ENCODE measurements at regions not wholly inside any gene's neighbourhood (a gene's known extent, or its start where the extent isn't known, plus 50 kb on each side); places are given as distances from the start of the nearest gene placed in this dataset.
A peak's percentile ranks its signal among the peaks of the same experiment; 100 is the strongest.

DNA sequence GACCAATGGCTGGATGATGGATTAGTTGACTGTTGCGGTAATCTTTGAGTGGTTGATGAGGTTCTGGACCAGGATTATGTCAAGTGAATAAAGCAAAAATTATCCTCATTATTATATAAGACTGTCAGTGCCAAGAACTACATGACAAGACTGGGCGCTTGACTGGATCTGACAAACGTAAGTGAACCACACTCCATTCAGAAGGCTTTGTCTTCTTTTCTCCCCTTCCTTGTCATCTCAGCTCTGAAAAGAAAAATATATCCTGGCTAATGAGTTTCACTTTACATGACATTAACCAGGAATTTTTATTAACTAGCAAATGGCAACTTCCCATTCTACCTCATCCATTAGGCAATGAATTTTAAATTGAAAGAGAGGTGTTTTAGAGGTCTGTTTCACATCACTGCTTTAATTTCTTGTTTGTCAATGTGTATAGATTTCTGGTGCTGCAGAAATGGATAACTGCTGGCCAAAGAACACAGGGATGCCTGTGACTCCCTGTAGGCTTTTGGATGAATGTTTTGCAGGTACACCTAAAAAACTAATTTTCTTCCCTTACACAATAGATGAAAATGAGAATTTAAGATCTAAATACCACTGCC lies 150.1 kb downstream of the ELOVL4 start:
- H3K27me3 Mint-ChIP-seq, result no peaks in the 10 kb centered on the region
- no peak overlapping the region for H3K27ac Mint-ChIP-seq
- H3K4me1 Mint-ChIP-seq, result no peaks in the 10 kb centered on the region
- H3K9me3 Mint-ChIP-seq, result peaks cover 0 to 1% (median 0%) of the 10 kb centered on the region in 3 donors
- no peaks in the 10 kb centered on the region for H3K36me3 Mint-ChIP-seq
- H3K4me3 Mint-ChIP-seq, result no peak overlapping the region

GRCh38 chr6:79796197-79796596 lies 151.2 kb downstream of the ELOVL4 start:
- no peak overlapping the region for H3K27ac Mint-ChIP-seq
- no peak overlapping the region for H3K4me3 Mint-ChIP-seq
- no peaks in the 10 kb centered on the region for H3K4me1 Mint-ChIP-seq
- peaks cover 0 to 1% (median 0%) of the 10 kb centered on the region in 3 donors for H3K9me3 Mint-ChIP-seq
- no peaks in the 10 kb centered on the region for H3K36me3 Mint-ChIP-seq
- no peaks in the 10 kb centered on the region for H3K27me3 Mint-ChIP-seq

- peaks cover 0 to 1% (median 0%) of the 10 kb centered on the region in 3 donors for H3K9me3 Mint-ChIP-seq
- H3K4me1 Mint-ChIP-seq, result no peaks in the 10 kb centered on the region
- H3K27ac Mint-ChIP-seq, result no peak overlapping the region
- peaks cover 1% of the 10 kb centered on the region for H3K27me3 Mint-ChIP-seq
- H3K36me3 Mint-ChIP-seq, result peaks cover 1% of the 10 kb centered on the region
- no peak overlapping the region for H3K4me3 Mint-ChIP-seq
Observed at GRCh38 chr6:79789896-79790295, 157.5 kb downstream of the ELOVL4 start.

GRCh38 chr6:79788756-79789155 lies 157.6 kb downstream of the SH3BGRL2 start:
- Mint-ChIP-seq H3K27me3 (peaks cover 1% of the 10 kb centered on the region), H3K9me3 (peaks cover 0 to 1% (median 0%) of the 10 kb centered on the region in 3 donors), H3K36me3 (peaks cover 1% of the 10 kb centered on the region), H3K27ac (no peak overlapping the region), H3K4me3 (no peak overlapping the region), H3K4me1 (no peaks in the 10 kb centered on the region)

GRCh38 chr6:79787626-79788025 lies 156.5 kb downstream of the SH3BGRL2 start:
- no peak overlapping the region for H3K27ac Mint-ChIP-seq

GRCh38 chr6:79784395-79784753 lies 153.2 kb downstream of the SH3BGRL2 start:
- no peaks in the 10 kb centered on the region for H3K4me1 Mint-ChIP-seq
- H3K27me3 Mint-ChIP-seq, result no peaks in the 10 kb centered on the region
- H3K36me3 Mint-ChIP-seq, result no peaks in the 10 kb centered on the region
- H3K27ac Mint-ChIP-seq, result no peak overlapping the region
- no peaks in the 10 kb centered on the region for H3K9me3 Mint-ChIP-seq
- H3K4me3 Mint-ChIP-seq, result no peak overlapping the region

More at GRCh38 chr6:79787626-79788025, 156.5 kb downstream of the SH3BGRL2 start:
- H3K9me3 Mint-ChIP-seq, result no peaks in the 10 kb centered on the region
- H3K27me3 Mint-ChIP-seq, result peaks cover 1% of the 10 kb centered on the region
- peaks cover 1% of the 10 kb centered on the region for H3K36me3 Mint-ChIP-seq
- no peak overlapping the region for H3K4me3 Mint-ChIP-seq
- no peaks in the 10 kb centered on the region for H3K4me1 Mint-ChIP-seq

- H3K36me3 Mint-ChIP-seq, result no peaks in the 10 kb centered on the region
- H3K4me1 Mint-ChIP-seq, result no peaks in the 10 kb centered on the region
- H3K4me3 Mint-ChIP-seq, result no peak overlapping the region
- H3K27ac Mint-ChIP-seq, result no peak overlapping the region
- H3K9me3 Mint-ChIP-seq, result no peaks in the 10 kb centered on the region
- no peaks in the 10 kb centered on the region for H3K27me3 Mint-ChIP-seq
Observed at GRCh38 chr6:79783670-79784394, 152.7 kb downstream of the SH3BGRL2 start.

GRCh38 chr6:79782792-79783580 lies 151.9 kb downstream of the SH3BGRL2 start:
- H3K27me3 Mint-ChIP-seq, result no peaks in the 10 kb centered on the region
- no peak overlapping the region for H3K27ac Mint-ChIP-seq
- peaks cover 0 to 1% (median 0%) of the 10 kb centered on the region in 3 donors for H3K4me1 Mint-ChIP-seq
- H3K9me3 Mint-ChIP-seq, result no peaks in the 10 kb centered on the region
- no peaks in the 10 kb centered on the region for H3K36me3 Mint-ChIP-seq
- H3K4me3 Mint-ChIP-seq, result no peak overlapping the region

DNA sequence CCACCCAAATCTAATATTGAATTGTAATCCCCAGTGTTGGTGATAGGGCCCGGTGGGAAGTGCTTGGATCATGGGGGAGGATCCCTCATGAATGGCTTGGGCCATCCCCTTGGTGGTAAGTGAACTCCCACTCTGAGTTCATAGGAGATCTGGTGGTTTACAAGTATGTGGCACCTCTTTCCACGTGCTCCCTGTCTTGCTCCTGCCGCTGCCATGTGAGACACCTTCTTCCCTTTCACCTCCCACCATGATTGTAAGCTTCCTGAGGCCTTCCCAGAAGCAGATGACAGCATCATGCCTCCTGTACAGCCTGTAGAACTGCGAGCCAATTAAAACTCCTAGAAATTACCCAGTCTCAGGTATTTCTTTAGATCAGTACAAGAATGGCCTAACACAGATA lies 150.8 kb downstream of the SH3BGRL2 start:
- Mint-ChIP-seq H3K9me3 (no peaks in the 10 kb centered on the region), H3K4me3 (no peak overlapping the region), H3K27me3 (peaks cover 2% of the 10 kb centered on the region), H3K27ac (no peak overlapping the region), H3K36me3 (no peaks in the 10 kb centered on the region), H3K4me1 (peaks cover 4 to 8% (median 7%) of the 10 kb centered on the region in 3 donors)

- Mint-ChIP-seq H3K27ac (no peak overlapping the region), H3K36me3 (peaks cover 2% of the 10 kb centered on the region), H3K27me3 (peaks cover 3% of the 10 kb centered on the region), H3K9me3 (no peaks in the 10 kb centered on the region), H3K4me1 (peaks cover 4 to 8% (median 8%) of the 10 kb centered on the region in 3 donors), H3K4me3 (no peak overlapping the region)
Observed at GRCh38 chr6:79780881-79781280, 149.8 kb downstream of the SH3BGRL2 start.

DNA sequence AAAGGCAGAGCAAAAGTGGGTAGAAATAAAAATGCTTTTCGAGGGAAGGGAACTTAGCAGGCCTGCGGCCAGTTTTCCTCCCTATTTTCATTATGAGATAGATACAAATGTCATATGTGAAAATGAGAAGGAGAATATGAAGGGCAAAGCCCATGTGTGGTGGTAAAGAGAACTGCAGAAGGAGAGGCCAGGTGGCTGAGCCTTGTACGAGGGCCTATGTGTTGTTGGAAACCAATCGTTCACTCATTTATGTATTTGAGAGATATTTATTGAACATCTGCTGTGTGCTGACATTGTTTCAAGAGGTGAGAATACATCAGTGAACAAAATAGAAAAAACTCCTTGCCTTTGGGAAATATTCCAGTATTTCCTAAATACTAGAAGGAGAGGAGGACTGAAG lies 147.7 kb downstream of the SH3BGRL2 start:
- H3K27me3 Mint-ChIP-seq, result peaks cover 3% of the 10 kb centered on the region
- H3K4me1 Mint-ChIP-seq, result peaks cover 4 to 8% (median 8%) of the 10 kb centered on the region in 3 donors
- H3K4me3 Mint-ChIP-seq, result no peak overlapping the region
- H3K9me3 Mint-ChIP-seq, result no peaks in the 10 kb centered on the region
- no peak overlapping the region for H3K27ac Mint-ChIP-seq
- H3K36me3 Mint-ChIP-seq, result peaks cover 2% of the 10 kb centered on the region

GRCh38 chr6:79777713-79778579 lies 146.8 kb downstream of the SH3BGRL2 start:
- Mint-ChIP-seq H3K36me3 (peaks cover 2% of the 10 kb centered on the region), H3K9me3 (no peaks in the 10 kb centered on the region), H3K4me3 (peak overlapping the region; percentile 79 to 96 (median 90)), H3K27me3 (peaks cover 3% of the 10 kb centered on the region), H3K27ac (peak overlapping the region; percentile 67 to 95 (median 84)), H3K4me1 (peaks cover 4 to 8% (median 8%) of the 10 kb centered on the region in 3 donors)

DNA sequence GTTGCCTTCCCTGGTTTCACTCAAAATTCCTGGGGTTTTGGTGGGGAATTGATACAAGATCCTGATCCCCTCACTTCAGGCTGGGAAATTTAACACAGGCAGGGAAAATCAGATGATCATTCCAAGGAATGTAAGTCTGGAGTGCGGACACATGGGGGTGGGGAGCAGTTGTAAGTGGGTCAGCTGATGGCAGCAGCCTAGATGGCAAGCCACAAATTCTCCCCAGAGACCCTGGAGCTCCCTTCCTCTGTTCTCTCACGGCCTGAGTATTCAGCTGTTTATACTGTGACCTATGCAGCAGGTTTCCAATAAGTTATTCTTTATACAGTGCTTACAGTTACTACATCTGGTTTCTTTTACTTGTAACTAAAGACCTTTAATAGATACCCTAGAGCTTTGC lies 144.9 kb downstream of the SH3BGRL2 start:
- Mint-ChIP-seq H3K27ac (peak overlapping the region in 2 of 3 donors; percentile 30 to 32), H3K27me3 (peaks cover 3% of the 10 kb centered on the region)

GRCh38 chr6:79775222-79775621 lies 144.1 kb downstream of the SH3BGRL2 start:
- peaks cover 3% of the 10 kb centered on the region for H3K27me3 Mint-ChIP-seq

More for the DNA sequence above, 144.9 kb downstream of the SH3BGRL2 start:
- Mint-ChIP-seq H3K4me1 (peaks cover 4 to 8% (median 8%) of the 10 kb centered on the region in 3 donors), H3K4me3 (peak overlapping the region in 1 of 4 donors; percentile 66), H3K36me3 (peaks cover 2% of the 10 kb centered on the region), H3K9me3 (no peaks in the 10 kb centered on the region)

More at GRCh38 chr6:79775222-79775621, 144.1 kb downstream of the SH3BGRL2 start:
- Mint-ChIP-seq H3K4me1 (peaks cover 4 to 8% (median 8%) of the 10 kb centered on the region in 3 donors), H3K36me3 (peaks cover 2% of the 10 kb centered on the region), H3K27ac (no peak overlapping the region), H3K9me3 (no peaks in the 10 kb centered on the region), H3K4me3 (no peak overlapping the region)

Measured in IgD-negative memory B cell (primary cell).